IPS-20b (cell line): ENCODE measurements at regions not wholly inside any gene's neighbourhood (a gene's known extent, or its start where the extent isn't known, plus 50 kb on each side); places are given as distances from the start of the nearest gene placed in this dataset.

ENCODE experiments used
- H3K27ac ChIP-seq: one replicate; pipeline ENCODE4 v1.5.1; 2013; ENCODE audit warnings: low read length
- H3K27me3 ChIP-seq: 2 replicates; pipeline ENCODE4 v1.6.1; 2013; ENCODE audit warnings: mild to moderate bottlenecking, low read length, inconsistent platforms; ENCODE audit not compliant: insufficient read depth
- H3K36me3 ChIP-seq: 2 replicates; pipeline ENCODE4 v1.6.1; 2013; ENCODE audit warnings: low read depth, mild to moderate bottlenecking, inconsistent platforms, low read length, moderate library complexity; ENCODE audit not compliant: insufficient read depth
- H3K4me1 ChIP-seq: 2 replicates; pipeline ENCODE4 v1.6.1; 2013; ENCODE audit warnings: mild to moderate bottlenecking, control low read depth, inconsistent platforms, low read length, moderate library complexity; ENCODE audit not compliant: insufficient read depth
- H3K4me3 ChIP-seq: 2 replicates; pipeline ENCODE4 v1.5.1; 2013; ENCODE audit warnings: mild to moderate bottlenecking, low read length, inconsistent platforms
- H3K9ac ChIP-seq: 2 replicates; pipeline ENCODE4 v1.6.1; 2013; ENCODE audit warnings: low read depth, mild to moderate bottlenecking, inconsistent platforms, low read length, moderate library complexity
- H3K9me3 ChIP-seq: 2 replicates; pipeline ENCODE4 v1.6.1; 2013; ENCODE audit warnings: mild to moderate bottlenecking, low read depth, low read length, inconsistent platforms; ENCODE audit not compliant: insufficient read depth

GRCh38 chr1:189819751-189820150 is 657.9 kb downstream of the BRINP3 start:
- Histone ChIP-seq H3K9me3 (no peaks in the 10 kb centered on the region), H3K4me1 (no peaks in the 10 kb centered on the region; the same call in 1 of the 2 replicates), H3K4me3 (no peak overlapping the region), H3K9ac (no peak overlapping the region), H3K27ac (no peak overlapping the region), H3K27me3 (no peaks in the 10 kb centered on the region), H3K36me3 (no peaks in the 10 kb centered on the region)

- no peaks in the 10 kb centered on the region; the same call in 1 of the 2 replicates for H3K4me1 ChIP-seq
Measured at GRCh38 chr1:189821833-189822232, 655.8 kb downstream of the BRINP3 start.

GRCh38 chr1:189834813-189835212 is 642.9 kb downstream of the BRINP3 start:
- Histone ChIP-seq H3K27ac (no peak overlapping the region), H3K36me3 (no peaks in the 10 kb centered on the region), H3K9ac (no peak overlapping the region), H3K4me1 (no peaks in the 10 kb centered on the region), H3K4me3 (no peak overlapping the region), H3K27me3 (no peaks in the 10 kb centered on the region), H3K9me3 (no peaks in the 10 kb centered on the region)

More at GRCh38 chr1:189821833-189822232, 655.8 kb downstream of the BRINP3 start:
- Histone ChIP-seq H3K27ac (no peak overlapping the region), H3K9ac (no peak overlapping the region), H3K27me3 (no peaks in the 10 kb centered on the region), H3K4me3 (no peak overlapping the region), H3K36me3 (no peaks in the 10 kb centered on the region), H3K9me3 (no peaks in the 10 kb centered on the region)

GRCh38 chr1:189847613-189848012 is 630.1 kb downstream of the BRINP3 start:
- H3K4me3 ChIP-seq, result no peak overlapping the region
- no peak overlapping the region for H3K27ac ChIP-seq
- no peaks in the 10 kb centered on the region for H3K27me3 ChIP-seq
- H3K9me3 ChIP-seq, result no peaks in the 10 kb centered on the region
- no peaks in the 10 kb centered on the region for H3K4me1 ChIP-seq
- H3K9ac ChIP-seq, result no peak overlapping the region
- H3K36me3 ChIP-seq, result no peaks in the 10 kb centered on the region

DNA sequence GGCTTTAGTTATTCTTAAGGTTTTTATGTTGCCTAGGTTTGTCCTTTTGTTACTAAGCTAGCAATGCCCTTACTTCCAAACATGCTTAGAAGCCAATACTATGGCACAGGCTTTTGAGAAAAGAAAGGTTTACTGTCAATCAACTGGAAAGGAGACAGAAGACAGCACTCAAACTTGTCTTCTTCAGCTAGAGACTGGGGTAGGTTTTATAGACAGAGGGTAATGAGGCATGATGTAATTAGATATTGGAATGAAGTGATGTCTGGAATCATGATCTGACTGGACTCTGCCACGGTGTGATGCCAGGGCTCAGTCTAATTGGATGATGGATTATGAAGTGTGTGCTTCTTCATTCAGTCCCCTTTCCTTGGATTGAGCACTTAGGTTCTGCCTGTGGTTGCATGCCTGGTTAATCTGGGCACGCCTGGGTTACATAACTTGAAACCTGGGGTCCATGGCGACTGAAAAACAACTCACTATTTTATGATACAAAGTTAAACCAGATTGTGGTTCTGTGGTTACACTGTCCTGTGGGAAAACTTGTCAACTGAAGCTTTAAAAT is 625.8 kb downstream of the BRINP3 start:
- H3K4me3 ChIP-seq, result no peak overlapping the region
- no peaks in the 10 kb centered on the region for H3K36me3 ChIP-seq
- no peaks in the 10 kb centered on the region for H3K27me3 ChIP-seq
- H3K9ac ChIP-seq, result no peak overlapping the region
- no peaks in the 10 kb centered on the region for H3K4me1 ChIP-seq
- H3K27ac ChIP-seq, result no peak overlapping the region
- no peaks in the 10 kb centered on the region for H3K9me3 ChIP-seq

- Histone ChIP-seq H3K27ac (no peak overlapping the region), H3K9me3 (peaks cover 8% of the 10 kb centered on the region), H3K9ac (no peak overlapping the region), H3K4me3 (no peak overlapping the region), H3K27me3 (no peaks in the 10 kb centered on the region), H3K36me3 (no peaks in the 10 kb centered on the region), H3K4me1 (no peaks in the 10 kb centered on the region)
Measured at GRCh38 chr1:189859385-189859977, 618.2 kb downstream of the BRINP3 start.

GRCh38 chr1:189866606-189867005 is 611.1 kb downstream of the BRINP3 start:
- H3K27ac ChIP-seq, result no peak overlapping the region

GRCh38 chr1:189868021-189868420 is 609.6 kb downstream of the BRINP3 start:
- Histone ChIP-seq H3K4me3 (no peak overlapping the region), H3K27ac (no peak overlapping the region), H3K9ac (no peak overlapping the region), H3K36me3 (no peaks in the 10 kb centered on the region), H3K9me3 (no peaks in the 10 kb centered on the region), H3K4me1 (no peaks in the 10 kb centered on the region; the same call in 1 of the 2 replicates), H3K27me3 (no peaks in the 10 kb centered on the region)

More at GRCh38 chr1:189866606-189867005, 611.1 kb downstream of the BRINP3 start:
- no peaks in the 10 kb centered on the region for H3K36me3 ChIP-seq
- H3K27me3 ChIP-seq, result no peaks in the 10 kb centered on the region
- no peak overlapping the region for H3K4me3 ChIP-seq
- no peaks in the 10 kb centered on the region for H3K9me3 ChIP-seq
- no peaks in the 10 kb centered on the region; the same call in 1 of the 2 replicates for H3K4me1 ChIP-seq
- H3K9ac ChIP-seq, result no peak overlapping the region

DNA sequence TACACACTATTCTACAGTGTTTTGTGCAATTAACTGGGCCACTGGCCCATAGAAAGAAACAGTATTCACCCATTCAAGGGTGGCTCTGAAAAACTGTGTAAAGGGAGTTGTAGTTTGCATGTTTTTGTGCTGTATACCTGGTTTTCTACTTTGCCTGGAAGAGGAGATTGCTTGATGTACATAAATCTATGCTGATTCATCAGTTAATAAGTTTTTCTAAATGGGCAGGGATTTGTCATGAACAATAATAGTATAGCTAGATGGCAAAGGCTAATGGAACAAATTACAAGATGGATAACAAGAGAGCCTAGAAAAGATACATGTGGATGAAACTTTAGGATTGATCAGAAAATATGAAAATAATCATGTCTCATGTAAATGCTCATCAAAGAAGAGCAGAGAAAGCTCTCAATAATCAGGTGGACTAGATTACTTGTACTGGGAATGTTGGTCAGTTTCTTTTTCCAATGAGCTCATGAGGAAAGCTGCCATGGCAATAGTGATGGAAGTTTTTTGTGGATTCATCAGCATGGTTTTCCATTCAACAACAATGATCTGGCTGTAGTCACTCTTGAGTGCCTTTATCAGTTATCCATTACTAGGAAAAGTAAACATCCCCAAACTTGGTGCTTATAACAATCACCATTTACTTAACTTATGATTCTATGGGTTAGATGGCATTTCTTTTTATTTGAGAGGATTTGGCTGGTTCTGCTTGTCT is 602.8 kb downstream of the BRINP3 start:
- Histone ChIP-seq H3K27me3 (no peaks in the 10 kb centered on the region), H3K4me3 (no peak overlapping the region), H3K27ac (no peak overlapping the region), H3K9me3 (no peaks in the 10 kb centered on the region), H3K36me3 (no peaks in the 10 kb centered on the region), H3K4me1 (no peaks in the 10 kb centered on the region; the same call in 1 of the 2 replicates), H3K9ac (no peak overlapping the region)

DNA sequence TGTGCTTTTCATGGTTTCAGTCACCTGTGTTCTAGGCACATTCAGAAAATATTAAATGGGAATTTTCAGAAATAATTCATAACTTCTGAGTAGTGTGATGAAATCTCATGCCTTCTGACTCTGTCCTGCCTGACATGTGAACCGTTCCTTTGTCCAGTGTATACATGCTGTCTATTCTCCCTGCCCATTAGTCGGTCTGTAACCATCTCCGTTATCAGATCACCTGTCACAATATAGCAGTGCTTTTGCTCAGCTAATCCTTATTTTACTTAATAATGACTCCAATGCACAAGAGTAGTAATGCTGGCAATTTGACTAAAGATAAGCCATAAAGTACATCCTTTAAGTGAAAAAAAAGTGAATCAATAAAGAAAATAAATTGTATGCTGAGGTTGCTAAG is 597.5 kb downstream of the BRINP3 start:
- no peaks in the 10 kb centered on the region for H3K9me3 ChIP-seq
- H3K27me3 ChIP-seq, result no peaks in the 10 kb centered on the region
- H3K4me1 ChIP-seq, result no peaks in the 10 kb centered on the region
- H3K27ac ChIP-seq, result no peak overlapping the region
- H3K9ac ChIP-seq, result no peak overlapping the region
- no peaks in the 10 kb centered on the region for H3K36me3 ChIP-seq
- no peak overlapping the region for H3K4me3 ChIP-seq

DNA sequence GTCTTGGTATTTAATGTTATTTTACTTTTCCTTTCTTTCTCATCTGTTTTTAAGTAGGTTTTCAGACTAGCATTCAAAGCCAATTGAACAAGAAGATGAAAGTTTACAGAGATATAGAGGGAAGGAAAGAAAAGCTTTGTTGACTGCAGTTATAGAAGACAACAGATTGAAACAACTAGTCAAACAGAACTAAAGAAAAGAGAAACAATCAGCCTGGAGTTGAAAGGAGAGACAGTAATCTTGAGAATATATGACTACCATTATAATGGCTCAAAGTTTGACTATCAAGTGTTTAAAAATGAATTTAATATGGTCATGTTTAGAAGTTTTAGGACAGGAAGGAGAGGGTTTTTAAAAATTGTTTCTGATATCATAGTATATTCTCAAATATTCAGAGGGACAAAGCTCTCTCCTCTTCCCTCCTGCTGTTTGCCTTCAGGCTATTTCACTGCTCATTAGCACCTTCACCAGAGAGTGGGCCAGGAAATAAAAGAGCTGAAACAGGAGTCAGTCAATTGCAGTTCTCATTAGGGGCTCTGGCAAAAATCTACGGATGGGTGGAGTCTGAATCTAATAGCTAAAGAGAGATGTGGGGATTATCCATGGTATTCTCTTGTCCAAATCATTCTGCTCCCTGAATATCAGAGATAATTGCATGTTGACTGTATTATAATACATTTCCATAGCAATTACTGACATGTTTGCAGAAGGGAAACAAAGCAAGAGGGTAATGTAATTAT is 577.8 kb downstream of the BRINP3 start:
- H3K9ac ChIP-seq, result no peak overlapping the region

More for the DNA sequence above, 577.8 kb downstream of the BRINP3 start:
- H3K4me3 ChIP-seq, result no peak overlapping the region
- H3K9me3 ChIP-seq, result no peaks in the 10 kb centered on the region
- no peaks in the 10 kb centered on the region for H3K36me3 ChIP-seq
- H3K27ac ChIP-seq, result no peak overlapping the region
- H3K27me3 ChIP-seq, result no peaks in the 10 kb centered on the region
- H3K4me1 ChIP-seq, result peaks cover 8% of the 10 kb centered on the region
